ENCODE measurements at regions not wholly inside any gene's neighbourhood (a gene's known extent, or its start where the extent isn't known, plus 50 kb on each side); places are given as distances from the start of the nearest gene placed in this dataset.
"Not testable (repeated sequence)": the region's sequence is repeated elsewhere in the genome, so short reads cannot be mapped to it uniquely, and the experiment has no call there.

GRCh38 chrX:13411496-13412207 lies 91.8 kb upstream of the ATXN3L start:
- H3K9me3 ChIP-seq, result no peaks in the 10 kb centered on the region
- TF ChIP-seq CTCF (IDR thresholded peaks at IDR 0.05) (no peak), EP300 (IDR thresholded peaks at IDR 0.05) (no peak), POLR2AphosphoS5 (IDR thresholded peaks at IDR 0.05) (no peak), POLR2A (IDR thresholded peaks at IDR 0.05) (no peak)
- no peaks in the 10 kb centered on the region for H3K27me3 ChIP-seq
- 64 to 87% methylated on average over 8 to 10 of the region's 10 CpGs for WGBS, 2 donors
- H3K36me3 ChIP-seq, result no peaks in the 10 kb centered on the region
- H3K4me1 ChIP-seq, result no peaks in the 10 kb centered on the region
- no peak overlapping the region for H3K27ac ChIP-seq
- ATAC-seq (ENCODE audit: low FRiP score in 2 of 2), result no peak
- no peak for DNase-seq
- H3K4me3 ChIP-seq, result no peak overlapping the region

- not testable (repeated sequence) for H3K27me3 ChIP-seq; H3K36me3 ChIP-seq; H3K27ac ChIP-seq; H3K4me3 ChIP-seq; H3K4me1 ChIP-seq; ATAC-seq (ENCODE audit: low FRiP score in 2 of 2); DNase-seq; H3K9me3 ChIP-seq
- 92 to 100% methylated on average over 1 of the region's 1 CpG for WGBS, 2 donors
These were observed 88.7 kb upstream of the ATXN3L start for GRCh38 chrX:13408599-13408998.

- not testable (repeated sequence) for DNase-seq; ATAC-seq (ENCODE audit: low FRiP score in 2 of 2); H3K36me3 ChIP-seq; H3K9me3 ChIP-seq; H3K27me3 ChIP-seq; H3K4me1 ChIP-seq; H3K4me3 ChIP-seq; H3K27ac ChIP-seq
- 65 to 80% methylated on average over 3 to 7 of the region's 7 CpGs for WGBS, 2 donors
These were observed 84.9 kb upstream of the ATXN3L start for GRCh38 chrX:13404777-13405176.

GRCh38 chrX:13404364-13404763 lies 84.5 kb upstream of the ATXN3L start:
- TF ChIP-seq POLR2A (IDR thresholded peaks at IDR 0.05) (no peak), POLR2AphosphoS5 (IDR thresholded peaks at IDR 0.05) (no peak), EP300 (IDR thresholded peaks at IDR 0.05) (no peak), CTCF (IDR thresholded peaks at IDR 0.05) (no peak)
- Histone ChIP-seq H3K4me3 (no peak overlapping the region), H3K27me3 (no peaks in the 10 kb centered on the region), H3K36me3 (no peaks in the 10 kb centered on the region), H3K27ac (no peak overlapping the region), H3K4me1 (no peaks in the 10 kb centered on the region), H3K9me3 (no peaks in the 10 kb centered on the region)
- no peak for DNase-seq
- no peak for ATAC-seq (ENCODE audit: low FRiP score in 2 of 2)
- 70% methylated on average over 6 of the region's 6 CpGs; no CpG with 5 or more reads in 1 of the 2 donors for WGBS, 2 donors

- no peaks in the 10 kb centered on the region for H3K9me3 ChIP-seq
- no peak for ATAC-seq (ENCODE audit: low FRiP score in 2 of 2)
- H3K27ac ChIP-seq, result no peak overlapping the region
- no peaks in the 10 kb centered on the region for H3K4me1 ChIP-seq
- no peaks in the 10 kb centered on the region for H3K27me3 ChIP-seq
- TF ChIP-seq POLR2A (IDR thresholded peaks at IDR 0.05) (no peak), POLR2AphosphoS5 (IDR thresholded peaks at IDR 0.05) (no peak), CTCF (IDR thresholded peaks at IDR 0.05) (no peak), EP300 (IDR thresholded peaks at IDR 0.05) (no peak)
- H3K36me3 ChIP-seq, result no peaks in the 10 kb centered on the region
- DNase-seq, result no peak
- WGBS, 2 donors, result 80% methylated on average over 2 of the region's 2 CpGs
- H3K4me3 ChIP-seq, result no peak overlapping the region
These were observed 81.9 kb upstream of the ATXN3L start for GRCh38 chrX:13401724-13402123.

GRCh38 chrX:13398839-13399238 lies 79.0 kb upstream of the ATXN3L start:
- no peaks in the 10 kb centered on the region for H3K9me3 ChIP-seq
- no peaks in the 10 kb centered on the region for H3K27me3 ChIP-seq
- DNase-seq, result no peak
- no peak for TF ChIP-seq POLR2A (IDR thresholded peaks at IDR 0.05)
- no peaks in the 10 kb centered on the region for H3K36me3 ChIP-seq
- WGBS, 2 donors, result 84 to 86% methylated on average over 1 of the region's 1 CpG
- no peak overlapping the region for H3K27ac ChIP-seq
- no peak for ATAC-seq (ENCODE audit: low FRiP score in 2 of 2)
- H3K4me3 ChIP-seq, result no peak overlapping the region
- no peaks in the 10 kb centered on the region for H3K4me1 ChIP-seq
